ENCODE measurements at regions not wholly inside any gene's neighbourhood (a gene's known extent, or its start where the extent isn't known, plus 50 kb on each side); places are given as distances from the start of the nearest gene placed in this dataset.

GRCh38 chr4:159906051-159906450, 803.2 kb downstream of the RAPGEF2 start:
- TF ChIP-seq POLR2A (IDR thresholded peaks at IDR 0.05) (no peak), CTCF (IDR thresholded peaks at IDR 0.05) (no peak), EP300 (IDR thresholded peaks at IDR 0.05) (no peak)
